ENCODE measurements at regions not wholly inside any gene's neighbourhood (a gene's known extent, or its start where the extent isn't known, plus 50 kb on each side); places are given as distances from the start of the nearest gene placed in this dataset.

GRCh38 chr12:65636436-65636835 is 187.8 kb upstream of the HMGA2 start:
- peaks cover 0 to 16% of the 10 kb centered on the region in 2 experiments for H3K36me3 ChIP-seq (replicated peaks in 1 of 2; ENCODE audit: control insufficient read depth in 1 of 2, insufficient read depth in 2 of 2, low read length in 1 of 2)

DNA sequence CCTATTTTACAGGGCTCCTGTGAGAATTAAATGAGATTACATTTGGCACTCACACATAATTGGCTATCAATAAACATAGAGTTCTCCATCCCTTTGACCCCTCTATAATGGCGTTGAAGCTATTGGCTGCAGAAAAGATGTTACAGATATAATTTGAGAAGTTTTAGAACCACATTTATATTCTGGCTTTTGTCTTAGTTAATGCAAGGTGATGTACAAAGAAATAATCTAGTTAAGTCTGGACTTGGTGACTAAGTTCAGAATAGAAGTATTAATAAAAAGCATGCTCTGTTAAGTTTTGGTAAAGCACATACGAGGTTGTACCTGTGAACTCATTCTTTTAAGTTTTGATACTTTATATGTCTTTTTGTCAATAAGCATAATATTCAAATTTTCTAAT is 187.1 kb upstream of the HMGA2 start:
- POLR2A ChIA-PET = no interaction called here
- TF ChIP-seq EP300 (IDR thresholded peaks at IDR 0.05; ENCODE audit: borderline replicate concordance in 1 of 2, low read depth in 1 of 2, low read length in 1 of 2) = peak in 1 of 2 experiments; percentile 11; a peak in 1 of 4 replicates
- TF ChIP-seq JUND (IDR thresholded peaks at IDR 0.05) = no peak
- peak; percentile 65 for TF ChIP-seq TCF12 (IDR thresholded peaks at IDR 0.05)
- peak; percentile 13; the same call in 1 of the 2 replicates for TF ChIP-seq NFIC (IDR thresholded peaks at IDR 0.05; ENCODE audit: borderline replicate concordance)
- TF ChIP-seq, protein P1, sequence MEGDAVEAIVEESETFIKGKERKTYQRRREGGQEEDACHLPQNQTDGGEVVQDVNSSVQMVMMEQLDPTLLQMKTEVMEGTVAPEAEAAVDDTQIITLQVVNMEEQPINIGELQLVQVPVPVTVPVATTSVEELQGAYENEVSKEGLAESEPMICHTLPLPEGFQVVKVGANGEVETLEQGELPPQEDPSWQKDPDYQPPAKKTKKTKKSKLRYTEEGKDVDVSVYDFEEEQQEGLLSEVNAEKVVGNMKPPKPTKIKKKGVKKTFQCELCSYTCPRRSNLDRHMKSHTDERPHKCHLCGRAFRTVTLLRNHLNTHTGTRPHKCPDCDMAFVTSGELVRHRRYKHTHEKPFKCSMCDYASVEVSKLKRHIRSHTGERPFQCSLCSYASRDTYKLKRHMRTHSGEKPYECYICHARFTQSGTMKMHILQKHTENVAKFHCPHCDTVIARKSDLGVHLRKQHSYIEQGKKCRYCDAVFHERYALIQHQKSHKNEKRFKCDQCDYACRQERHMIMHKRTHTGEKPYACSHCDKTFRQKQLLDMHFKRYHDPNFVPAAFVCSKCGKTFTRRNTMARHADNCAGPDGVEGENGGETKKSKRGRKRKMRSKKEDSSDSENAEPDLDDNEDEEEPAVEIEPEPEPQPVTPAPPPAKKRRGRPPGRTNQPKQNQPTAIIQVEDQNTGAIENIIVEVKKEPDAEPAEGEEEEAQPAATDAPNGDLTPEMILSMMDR (IDR thresholded peaks at IDR 0.05) = no peak
- peak; percentile 28; the same call in 1 of the 2 replicates for TF ChIP-seq PBX3 (IDR thresholded peaks at IDR 0.05)
- peak; percentile 58; the same call in 1 of the 2 replicates for TF ChIP-seq POLR2AphosphoS5 (IDR thresholded peaks at IDR 0.05; ENCODE audit: low read depth, low read length)
- H3K4me2 ChIP-seq = peak overlapping the region; percentile 76
- H3K79me2 ChIP-seq (ENCODE audit: insufficient read depth) = peaks cover 83% of the 10 kb centered on the region
- DNase-seq = no peak
- no peaks in the 10 kb centered on the region for H3K27me3 ChIP-seq (ENCODE audit: insufficient read depth)
- peaks cover 0 to 16% of the 10 kb centered on the region in 2 experiments for H3K36me3 ChIP-seq (replicated peaks in 1 of 2; ENCODE audit: control insufficient read depth in 1 of 2, insufficient read depth in 2 of 2, low read length in 1 of 2)
- peaks cover 89% of the 10 kb centered on the region for H3F3A ChIP-seq (replicated peaks; ENCODE audit: insufficient read depth)
- no peaks in the 10 kb centered on the region for H4K20me1 ChIP-seq (ENCODE audit: insufficient read depth)
- no peaks in the 10 kb centered on the region for H3K9me2 ChIP-seq
- peak overlapping the region; percentile 97 for H3K9ac ChIP-seq
- no peak overlapping the region for H3K4me3 ChIP-seq (ENCODE audit: low read depth in 2 of 2, low read length in 1 of 2)
- H3K4me1 ChIP-seq (ENCODE audit: control insufficient read depth in 1 of 2, insufficient read depth in 2 of 2, low read depth in 1 of 2, low read length in 1 of 2) = peaks cover 0 to 54% of the 10 kb centered on the region in 2 experiments; a peak in 2 of 4 replicates
- WGBS (ENCODE audit: low lambda C conversion rate) = 31% methylated on average over 2 of the region's 2 CpGs
- CTCF ChIA-PET = no interaction called here
- H3K9me3 ChIP-seq = no peaks in the 10 kb centered on the region
- no peak overlapping the region for H2AFZ ChIP-seq (ENCODE audit: low read depth)
- H3K27ac ChIP-seq (ENCODE audit: low read depth in 2 of 2, low read length in 1 of 2) = peak overlapping the region; percentile 74 to 100; a peak in 3 of 4 replicates

More at GRCh38 chr12:65636436-65636835, 187.8 kb upstream of the HMGA2 start:
- Histone ChIP-seq H3K79me2 (ENCODE audit: insufficient read depth) (peaks cover 76% of the 10 kb centered on the region), H3K4me2 (peak overlapping the region; percentile 76), H3K4me3 (ENCODE audit: low read depth in 2 of 2, low read length in 1 of 2) (no peak overlapping the region; a peak in 1 of 4 replicates), H3F3A (replicated peaks; ENCODE audit: insufficient read depth) (peaks cover 86% of the 10 kb centered on the region), H3K4me1 (ENCODE audit: control insufficient read depth in 1 of 2, insufficient read depth in 2 of 2, low read depth in 1 of 2, low read length in 1 of 2) (peaks cover 0 to 58% of the 10 kb centered on the region in 2 experiments; a peak in 2 of 4 replicates), H3K27me3 (ENCODE audit: insufficient read depth) (no peaks in the 10 kb centered on the region), H4K20me1 (ENCODE audit: insufficient read depth) (no peaks in the 10 kb centered on the region), H3K9ac (peak overlapping the region; percentile 97), H2AFZ (ENCODE audit: low read depth) (no peak overlapping the region), H3K9me3 (no peaks in the 10 kb centered on the region), H3K9me2 (no peaks in the 10 kb centered on the region), H3K27ac (ENCODE audit: low read depth in 2 of 2, low read length in 1 of 2) (peak overlapping the region; percentile 28 to 100; a peak in 3 of 4 replicates)
- TF ChIP-seq, protein P2, sequence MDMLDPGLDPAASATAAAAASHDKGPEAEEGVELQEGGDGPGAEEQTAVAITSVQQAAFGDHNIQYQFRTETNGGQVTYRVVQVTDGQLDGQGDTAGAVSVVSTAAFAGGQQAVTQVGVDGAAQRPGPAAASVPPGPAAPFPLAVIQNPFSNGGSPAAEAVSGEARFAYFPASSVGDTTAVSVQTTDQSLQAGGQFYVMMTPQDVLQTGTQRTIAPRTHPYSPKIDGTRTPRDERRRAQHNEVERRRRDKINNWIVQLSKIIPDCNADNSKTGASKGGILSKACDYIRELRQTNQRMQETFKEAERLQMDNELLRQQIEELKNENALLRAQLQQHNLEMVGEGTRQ (IDR thresholded peaks at IDR 0.05; ENCODE audit: borderline replicate concordance, low read depth, low read length) = no peak
- TF ChIP-seq JUND (IDR thresholded peaks at IDR 0.05) = 0 out of 2 replicates have a peak, but pooled peaks have one; percentile 9
- DNase-seq = no peak
- CTCF ChIA-PET = no interaction called here
- 61% methylated on average over 1 of the region's 1 CpG for WGBS (ENCODE audit: low lambda C conversion rate)
- POLR2A ChIA-PET = no interaction called here

Measured in SK-N-SH (cell line).